ENCODE measurements at regions not wholly inside any gene's neighbourhood (a gene's known extent, or its start where the extent isn't known, plus 50 kb on each side); places are given as distances from the start of the nearest gene placed in this dataset.

DNA sequence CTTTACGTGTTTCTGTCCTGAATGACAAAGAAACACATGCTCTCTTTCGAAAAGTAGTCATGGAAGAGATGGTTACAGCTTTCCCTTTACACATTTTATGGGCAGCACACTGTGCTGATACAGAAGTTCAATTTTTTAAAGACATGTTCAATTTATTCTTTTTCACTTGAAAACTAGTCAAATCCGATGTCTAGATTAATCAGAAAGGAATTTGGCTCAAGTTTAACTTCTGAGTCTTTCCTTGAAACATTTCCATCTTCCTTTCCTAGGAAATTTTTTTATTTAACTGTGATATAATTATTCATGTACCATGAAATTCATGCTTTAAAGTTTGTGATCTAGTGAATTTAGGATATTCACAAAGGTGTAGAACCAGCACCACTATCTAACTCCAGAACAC, 360.1 kb downstream of the TNS3 start:
- DNase-seq (ENCODE audit: extremely low read depth, low read depth): no peak

GRCh38 chr7:47218378-47219176, 363.3 kb downstream of the TNS3 start:
- no peak for DNase-seq (ENCODE audit: extremely low read depth, low read depth)

DNA sequence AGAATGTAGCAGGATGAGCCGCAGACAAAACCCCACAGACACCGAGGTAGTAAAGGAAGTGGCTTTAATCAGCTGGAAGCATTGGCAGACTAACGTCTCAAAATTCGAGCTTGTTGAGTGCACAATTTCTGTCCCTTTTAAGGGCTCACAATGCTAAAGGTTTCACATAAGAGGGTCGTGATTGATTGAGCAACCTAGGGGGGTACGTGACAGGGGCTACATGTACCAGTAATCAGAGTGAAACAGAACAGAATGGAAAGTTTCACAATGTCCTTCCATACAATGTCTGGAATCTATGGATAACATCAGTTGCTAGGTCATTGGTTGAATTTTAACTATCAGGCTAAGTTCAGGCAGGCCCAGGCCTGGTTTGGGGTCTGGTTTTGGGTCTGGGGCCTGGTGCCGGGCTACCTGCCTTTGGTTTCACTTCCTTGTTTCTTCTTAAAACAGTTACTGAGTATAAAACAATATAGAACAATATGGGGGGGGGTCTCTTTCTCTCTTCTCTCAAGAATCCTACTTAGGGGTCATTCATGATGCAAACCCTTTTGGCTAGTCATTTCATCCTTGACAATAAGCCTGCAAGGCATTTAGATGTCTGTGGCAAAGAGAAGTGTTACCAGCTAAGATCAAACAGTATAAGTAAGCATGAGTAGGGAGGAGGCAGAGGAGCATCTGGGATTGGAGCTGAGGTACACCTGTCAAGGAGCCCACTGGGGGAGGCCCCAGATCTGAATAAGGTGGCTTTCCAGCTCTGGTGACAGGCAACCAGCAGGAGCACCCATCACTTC, 364.1 kb downstream of the TNS3 start:
- no peak for DNase-seq (ENCODE audit: extremely low read depth, low read depth)

GRCh38 chr7:47217086-47217485, 364.8 kb downstream of the TNS3 start:
- no peak for DNase-seq (ENCODE audit: extremely low read depth, low read depth)

DNA sequence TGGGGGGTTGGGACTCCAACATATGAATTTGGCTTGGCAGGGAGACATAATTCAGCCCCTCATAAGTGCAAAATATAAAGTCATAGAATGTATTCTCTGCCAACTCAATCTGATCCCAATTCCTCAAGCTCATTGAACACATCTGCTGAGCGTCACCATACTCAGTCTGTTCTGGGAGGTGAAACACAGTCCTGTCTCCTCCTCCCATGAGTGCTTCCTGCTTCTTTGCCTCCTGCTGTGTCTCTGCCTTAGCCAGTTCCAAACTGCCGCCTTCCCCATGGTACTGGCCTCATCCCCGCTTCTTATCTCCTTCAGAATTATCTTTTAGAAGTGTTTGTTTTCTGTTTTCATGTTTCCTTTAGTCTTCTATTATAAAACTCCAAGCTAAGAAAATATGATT, 365.5 kb downstream of the TNS3 start:
- no peak for DNase-seq (ENCODE audit: extremely low read depth, low read depth)

DNA sequence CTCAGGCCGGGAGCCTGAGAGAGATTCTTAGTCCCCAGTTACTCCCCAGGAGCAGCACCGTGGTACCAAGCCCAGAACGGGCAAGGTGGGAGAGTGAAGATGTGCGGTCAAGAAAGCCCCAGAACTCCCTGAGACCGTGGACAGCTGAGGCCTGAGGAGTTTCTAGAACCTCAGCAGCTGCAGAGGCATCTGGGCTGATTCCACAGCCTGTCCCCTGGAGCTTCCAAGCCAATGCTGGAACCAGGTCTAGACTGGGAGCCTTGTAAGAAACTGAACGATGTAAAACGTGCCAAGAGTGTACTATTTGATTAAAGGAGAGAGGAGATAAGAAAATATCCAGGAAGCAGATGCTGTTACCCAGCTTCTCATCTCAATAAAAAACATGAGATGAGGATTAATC, 366.3 kb downstream of the TNS3 start:
- DNase-seq (ENCODE audit: extremely low read depth, low read depth): no peak

DNA sequence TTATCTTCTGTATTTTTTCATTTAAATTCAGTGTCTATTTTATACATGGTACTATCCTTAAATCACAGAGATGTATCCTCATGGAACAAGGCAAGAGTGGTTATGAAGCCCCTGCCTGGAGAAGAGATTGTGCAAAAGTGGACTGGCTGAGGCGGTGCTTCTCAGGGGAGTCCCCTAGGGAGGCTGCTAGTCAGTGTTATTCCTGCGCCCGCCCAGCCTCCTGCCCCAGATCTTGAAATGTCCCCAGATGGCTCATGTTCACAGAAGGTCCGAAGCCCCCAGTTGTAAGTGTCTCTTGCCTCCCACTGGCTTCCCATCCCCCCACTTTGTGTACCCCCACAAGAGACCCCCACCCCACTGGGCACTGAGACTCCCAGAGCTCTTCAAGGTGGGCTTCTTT, 366.9 kb downstream of the TNS3 start:
- DNase-seq (ENCODE audit: extremely low read depth, low read depth): no peak

- no peak for DNase-seq (ENCODE audit: extremely low read depth, low read depth)
Observed at GRCh38 chr7:47213276-47213675, 368.6 kb downstream of the TNS3 start.

GRCh38 chr7:47211519-47211973, 370.4 kb downstream of the TNS3 start:
- no peak for DNase-seq (ENCODE audit: extremely low read depth, low read depth)

DNA sequence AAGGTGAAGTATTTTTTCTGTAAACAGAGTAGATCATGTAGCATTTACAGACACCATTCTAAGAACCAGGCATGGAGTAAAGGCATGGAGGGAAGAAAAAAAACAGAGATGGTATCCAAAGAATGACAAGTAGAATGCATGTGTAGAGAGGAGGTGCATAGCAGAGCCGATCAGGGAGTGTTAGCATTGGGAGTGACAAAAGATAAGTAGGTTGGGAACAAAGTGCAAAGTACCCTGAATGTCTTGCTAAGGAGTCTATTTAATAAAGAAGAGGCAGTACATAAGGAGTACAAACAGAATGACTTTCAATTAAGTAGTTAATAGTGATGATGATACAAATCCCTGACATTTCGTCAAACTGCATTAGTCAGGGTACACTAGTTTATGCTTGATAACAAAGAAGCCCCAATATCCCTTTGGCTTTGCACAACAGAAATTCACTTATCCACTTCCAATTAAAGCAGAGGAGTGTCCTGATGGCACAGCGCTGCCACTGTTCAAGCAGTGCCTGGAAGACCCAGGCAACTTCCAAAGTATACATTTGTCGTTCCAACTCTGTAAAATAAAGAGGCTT, 371.5 kb downstream of the TNS3 start:
- no peak for DNase-seq (ENCODE audit: extremely low read depth, low read depth)

DNA sequence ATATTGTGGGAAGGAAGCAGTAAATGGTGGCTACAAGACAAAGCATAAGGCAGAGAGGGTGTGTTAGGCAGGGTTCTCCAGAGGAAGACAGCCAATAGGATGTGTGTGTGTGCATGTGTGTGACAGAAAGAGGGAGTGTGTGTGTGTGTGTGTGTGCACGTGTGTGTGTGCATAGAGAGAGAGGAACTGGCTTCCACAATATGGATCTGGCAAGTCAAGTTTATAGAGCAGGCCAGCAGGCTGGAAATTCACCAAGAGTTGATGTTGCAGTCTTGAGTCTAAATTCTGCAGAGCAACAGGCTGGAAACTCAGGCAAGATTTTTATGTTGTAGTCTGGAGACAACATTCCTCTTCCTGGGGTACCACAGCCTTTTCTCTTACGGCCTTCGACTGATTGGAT, 374.0 kb downstream of the TNS3 start:
- DNase-seq (ENCODE audit: extremely low read depth, low read depth): no peak

DNA sequence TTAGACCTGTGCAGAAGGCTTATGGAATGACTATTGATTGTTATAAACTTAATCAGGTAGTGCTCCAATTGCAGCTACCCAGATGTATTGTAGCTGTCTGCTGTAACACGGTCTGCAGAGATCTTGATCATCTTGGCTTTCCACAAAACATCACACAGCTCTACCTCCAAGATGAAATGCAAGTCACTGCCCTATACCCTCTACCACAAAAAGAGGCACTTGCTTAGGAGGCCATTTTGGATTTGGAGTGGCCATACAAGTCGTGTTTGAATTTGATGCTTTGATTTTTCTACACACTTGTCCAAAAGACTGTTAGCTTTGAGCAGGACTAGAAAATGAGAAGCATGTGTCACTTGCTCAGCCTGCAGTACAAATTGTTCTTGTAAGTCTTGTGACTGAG, 377.2 kb downstream of the TNS3 start:
- DNase-seq (ENCODE audit: extremely low read depth, low read depth): no peak

DNA sequence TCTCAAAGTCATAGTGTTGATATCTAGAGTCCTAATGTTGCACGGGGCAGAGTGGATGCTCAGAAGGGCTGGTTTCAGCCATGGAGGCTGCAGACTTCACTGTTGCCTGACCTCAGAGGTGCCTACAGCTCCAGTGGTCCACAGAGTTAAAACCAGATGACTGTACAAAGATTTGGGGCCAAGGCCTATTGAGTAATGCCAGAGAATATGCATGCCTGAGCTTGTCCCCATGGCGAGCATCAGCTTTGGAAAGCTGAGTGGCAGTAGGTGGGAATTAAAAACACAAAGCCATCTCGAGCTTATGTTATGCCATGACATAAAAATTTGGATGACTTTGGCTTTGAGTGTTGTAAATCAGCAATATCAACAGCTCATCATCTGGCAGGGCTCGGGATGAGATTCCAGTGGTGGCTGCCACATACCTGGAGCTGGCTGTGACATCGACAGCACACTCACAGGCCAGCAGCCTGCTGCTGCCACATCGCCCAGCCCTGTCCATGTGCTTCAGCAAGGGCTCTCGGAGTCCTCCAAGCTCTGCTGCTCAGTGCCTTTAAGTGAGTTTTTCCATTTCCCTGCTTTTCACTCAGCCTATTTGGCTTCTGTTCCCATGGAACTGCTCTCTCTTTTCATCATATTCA, 379.6 kb downstream of the TNS3 start:
- DNase-seq (ENCODE audit: extremely low read depth, low read depth): no peak

DNA sequence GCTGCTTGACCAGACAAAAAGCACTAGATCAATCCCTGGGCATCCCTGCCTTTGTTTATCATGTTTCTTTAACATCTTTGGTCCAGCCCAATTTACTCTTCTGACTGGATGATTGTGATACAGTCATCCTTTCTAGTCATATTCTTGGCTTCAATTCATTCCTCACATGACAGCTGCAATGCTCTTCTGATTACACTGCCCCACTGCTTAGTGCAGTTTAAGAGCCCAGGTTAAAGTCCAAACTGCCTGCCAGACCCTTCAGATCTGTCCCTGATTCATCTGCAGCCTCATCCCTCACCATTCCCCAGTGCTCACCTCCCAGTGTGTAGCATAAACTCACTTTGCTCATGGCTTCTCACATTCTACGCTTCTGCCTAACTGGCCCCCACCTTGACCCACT, 383.8 kb downstream of the TNS3 start:
- DNase-seq (ENCODE audit: extremely low read depth, low read depth): no peak

DNA sequence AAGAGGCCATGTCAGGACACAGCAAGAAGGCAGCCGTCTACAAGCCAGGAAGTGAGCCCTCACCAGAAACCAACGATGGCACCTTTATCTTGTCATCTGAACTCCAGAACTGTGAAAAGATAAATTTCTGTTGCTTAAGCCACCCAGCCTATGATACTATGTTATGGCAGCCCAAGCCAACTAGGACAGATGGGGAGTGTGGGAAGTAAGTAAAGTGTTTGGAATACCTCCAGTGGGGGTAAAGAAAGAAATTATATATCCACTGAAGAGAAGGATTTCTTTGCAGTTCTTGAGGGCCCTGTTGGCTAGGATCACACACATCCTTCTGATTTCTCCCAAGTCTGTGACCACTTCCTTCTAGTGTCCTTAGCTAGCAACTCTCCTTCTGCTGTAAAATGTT, 384.4 kb downstream of the TNS3 start:
- no peak for DNase-seq (ENCODE audit: extremely low read depth, low read depth)

GRCh38 chr7:47196737-47197136, 385.2 kb downstream of the TNS3 start:
- no peak for DNase-seq (ENCODE audit: extremely low read depth, low read depth)

GRCh38 chr7:47196106-47196645, 385.7 kb downstream of the TNS3 start:
- no peak for DNase-seq (ENCODE audit: extremely low read depth, low read depth)

DNA sequence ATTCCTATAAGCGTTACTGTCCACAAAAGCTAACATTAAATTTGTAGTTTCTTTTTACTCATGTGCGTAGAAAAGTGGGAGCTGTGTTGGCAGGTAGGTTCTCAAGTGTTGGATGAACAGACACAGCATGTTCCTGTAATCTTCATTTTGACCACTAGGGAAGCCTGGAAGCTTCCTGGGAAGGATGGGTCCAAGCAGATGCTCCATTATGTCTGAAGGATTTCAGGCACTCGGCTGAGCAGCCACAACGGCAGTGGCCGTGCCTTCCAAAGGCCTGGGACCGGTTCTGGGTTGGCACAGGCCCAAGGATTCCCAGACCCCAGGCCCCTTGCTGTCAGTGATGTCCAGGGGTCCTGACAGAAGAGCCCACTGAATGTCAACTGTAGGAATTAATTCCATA, 386.3 kb downstream of the TNS3 start:
- DNase-seq (ENCODE audit: extremely low read depth, low read depth): no peak

GRCh38 chr7:47194516-47195057, 387.3 kb downstream of the TNS3 start:
- DNase-seq (ENCODE audit: extremely low read depth, low read depth): no peak

DNA sequence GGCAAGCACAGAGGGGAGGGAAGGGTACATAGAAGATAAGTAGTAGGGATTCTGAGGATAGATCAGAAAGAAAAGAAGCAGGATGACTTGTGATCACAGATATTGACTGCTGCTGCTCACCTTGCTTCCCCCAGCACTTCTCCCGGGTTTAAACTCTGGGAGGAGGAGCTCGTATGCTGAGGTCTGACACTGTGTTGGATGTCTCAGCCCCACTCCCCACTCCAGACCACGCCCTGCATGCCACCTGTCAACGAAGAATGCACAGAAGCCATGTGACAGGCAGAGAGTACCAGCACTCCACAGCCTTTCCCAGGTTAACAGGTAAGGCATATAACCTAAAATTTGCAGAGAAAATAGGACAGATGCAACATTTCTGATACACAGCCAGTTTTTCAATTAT, 388.9 kb downstream of the TNS3 start:
- no peak for DNase-seq (ENCODE audit: extremely low read depth, low read depth)

DNA sequence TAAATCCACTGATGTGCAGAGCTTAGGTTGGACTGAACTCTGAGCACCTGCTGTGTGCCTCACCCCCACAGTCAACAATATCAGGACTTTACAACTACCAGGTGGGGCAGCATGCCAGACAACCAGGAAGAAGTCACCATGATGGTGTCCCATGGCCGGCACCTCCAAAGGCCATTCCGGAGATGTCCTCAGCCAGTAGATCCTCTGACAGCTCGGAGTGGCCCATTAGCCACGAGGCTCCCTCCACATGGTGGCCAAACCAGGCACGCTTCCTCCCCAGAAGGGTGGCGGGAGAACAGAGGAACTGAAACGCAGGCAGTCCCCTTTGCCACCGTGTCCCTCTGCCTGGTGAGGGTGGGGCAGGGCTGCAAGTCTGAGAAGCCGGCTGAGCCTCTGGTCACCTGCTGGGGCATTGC, 390.0 kb downstream of the TNS3 start:
- no peak for DNase-seq (ENCODE audit: extremely low read depth, low read depth)

Measured in NCI-H460 (cell line).